Keratinocyte (primary cell): ENCODE measurements at regions not wholly inside any gene's neighbourhood (a gene's known extent, or its start where the extent isn't known, plus 50 kb on each side); places are given as distances from the start of the nearest gene placed in this dataset.

Experiments
- DNase-seq: peaks from one replicate; pipeline ENCODE4 v3.0.0-alpha.2; 2011; ENCODE audit warnings: low read depth, missing footprints, low spot score
- FAIRE-seq: peaks from 2 replicates; lab custom pipeline; 2011; peaks lifted over from hg19 to GRCh38; lab: Jason Lieb, UNC
- H2AFZ ChIP-seq: 2 replicates; pipeline ENCODE4 v1.6.0; 2012; ENCODE audit warnings: low read length, control low read depth, inconsistent platforms; ENCODE audit not compliant: control insufficient read depth
- H3K27ac ChIP-seq: 2 replicates; pipeline ENCODE4 v1.5.1; 2011; ENCODE audit warnings: low read length; ENCODE audit not compliant: control insufficient read depth, insufficient read depth
- H3K27me3 ChIP-seq: 3 replicates; pipeline ENCODE4 v1.6.0; 2011; ENCODE audit warnings: low read length; ENCODE audit not compliant: control insufficient read depth, insufficient read depth; ENCODE audit errors: extremely low read depth
- H3K36me3 ChIP-seq, 2 experiments: 2 replicates in 1 of 2; 3 replicates in 1 of 2; pipeline ENCODE4 v1.5.1; 2011; ENCODE audit warnings: low read length in 2 of 2, mild to moderate bottlenecking in 1 of 2; ENCODE audit not compliant: control insufficient read depth in 2 of 2, insufficient read depth in 2 of 2; ENCODE audit errors: extremely low read depth in 1 of 2
- H3K4me1 ChIP-seq: 3 replicates; pipeline ENCODE4 v1.5.1; 2011; ENCODE audit warnings: low read length; ENCODE audit not compliant: control insufficient read depth, insufficient read depth; ENCODE audit errors: extremely low read depth
- H3K4me2 ChIP-seq: 3 replicates; pipeline ENCODE4 v1.6.0; 2011; ENCODE audit warnings: low read depth, low read length; ENCODE audit not compliant: control insufficient read depth, insufficient read depth; ENCODE audit errors: extremely low read depth
- H3K4me3 ChIP-seq, 3 experiments: fragments of 200-600 bp in 1 of 3; sonication (generic) in 1 of 3; 2 replicates in 2 of 3; 3 replicates in 1 of 3; pipeline ENCODE4 v1.5.1; 2011 to 2016; ENCODE audit warnings: low read length in 3 of 3, mild to moderate bottlenecking in 3 of 3, control low read depth in 2 of 3, inconsistent platforms in 1 of 3, low read depth in 1 of 3, mixed read lengths in 1 of 3, mixed run types in 1 of 3, moderate library complexity in 1 of 3; ENCODE audit not compliant: control insufficient read depth in 2 of 3, insufficient read depth in 2 of 3; ENCODE audit errors: extremely low read depth in 1 of 3
- H3K79me2 ChIP-seq: 2 replicates; pipeline ENCODE4 v1.6.0; 2012; ENCODE audit warnings: low read length; ENCODE audit not compliant: control insufficient read depth, insufficient read depth
- H3K9ac ChIP-seq: 3 replicates; pipeline ENCODE4 v1.6.0; 2011; ENCODE audit warnings: low read length; ENCODE audit not compliant: control insufficient read depth, insufficient read depth; ENCODE audit errors: extremely low read depth
- H3K9me1 ChIP-seq: 3 replicates; pipeline ENCODE4 v1.6.0; 2011; ENCODE audit warnings: low read length; ENCODE audit not compliant: control insufficient read depth, insufficient read depth; ENCODE audit errors: extremely low read depth
- H3K9me3 ChIP-seq: 2 replicates; pipeline ENCODE4 v1.5.1; 2012; ENCODE audit warnings: low read depth, low read length; ENCODE audit not compliant: control insufficient read depth
- H4K20me1 ChIP-seq: 3 replicates; pipeline ENCODE4 v1.6.0; 2011; ENCODE audit warnings: low read length; ENCODE audit not compliant: control insufficient read depth, insufficient read depth; ENCODE audit errors: extremely low read depth
- CTCF ChIP-seq, 3 experiments: IDR thresholded peaks in 1 of 3; conservative IDR thresholded peaks in 1 of 3; optimal IDR thresholded peaks in 1 of 3; 2 replicates in 2 of 3; 3 replicates in 1 of 3; pipeline versions ENCODE3 to v1.5.1; 2011; ENCODE audit warnings: low read length in 3 of 3, mild to moderate bottlenecking in 3 of 3, moderate library complexity in 2 of 3, control low read depth in 1 of 3, inconsistent platforms in 1 of 3; ENCODE audit not compliant: insufficient read depth in 2 of 3; ENCODE audit errors: extremely low read depth in 1 of 3
- EZH2 ChIP-seq: IDR thresholded peaks from one replicate; pipeline ENCODE4 v1.6.1; 2012; ENCODE audit warnings: inconsistent platforms, mild to moderate bottlenecking, low read length, moderate library complexity
- dilution Hi-C: fragments of 300-500 bp; cut with MboI; formaldehyde crosslinking; loops from one replicate; pipeline ENCODE4 v1.7.0; 2020; ENCODE audit warnings: low sequenced_read_pairs; ENCODE audit not compliant: extremely low pct_ligation_motif_present

GRCh38 chr1:37265786-37266667 lies 208.4 kb upstream of the ZC3H12A start:
- dilution Hi-C loops: no loop called here
- H3K79me2 ChIP-seq: no peaks in the 10 kb centered on the region
- H3K9me3 ChIP-seq: no peaks in the 10 kb centered on the region
- H2AFZ ChIP-seq: no peak overlapping the region
- H3K36me3 ChIP-seq: no peaks in the 10 kb centered on the region
- H3K9me1 ChIP-seq: no peaks in the 10 kb centered on the region
- H3K4me2 ChIP-seq: no peak overlapping the region
- no peaks in the 10 kb centered on the region for H3K4me1 ChIP-seq
- H3K27me3 ChIP-seq: peaks cover 3% of the 10 kb centered on the region
- H3K27ac ChIP-seq: no peak overlapping the region
- no peak for DNase-seq
- H4K20me1 ChIP-seq: no peaks in the 10 kb centered on the region
- no peak for TF ChIP-seq CTCF (optimal IDR thresholded peaks at IDR 0.05 in 1 of 3, IDR thresholded peaks at IDR 0.05 in 1 of 3, conservative IDR thresholded peaks at IDR 0.05 in 1 of 3; ENCODE audit: extremely low read depth in 1 of 3, insufficient read depth in 2 of 3, low read length in 3 of 3)
- H3K9ac ChIP-seq: no peak overlapping the region
- no peak for FAIRE-seq
- H3K4me3 ChIP-seq: no peak overlapping the region

GRCh38 chr1:37267111-37267835 lies 207.1 kb upstream of the ZC3H12A start:
- Histone ChIP-seq H3K4me3 (no peak overlapping the region), H3K9me1 (no peaks in the 10 kb centered on the region), H3K9ac (no peak overlapping the region), H3K4me1 (no peaks in the 10 kb centered on the region), H3K79me2 (no peaks in the 10 kb centered on the region), H4K20me1 (no peaks in the 10 kb centered on the region), H3K4me2 (no peak overlapping the region), H3K27ac (no peak overlapping the region), H2AFZ (no peak overlapping the region), H3K27me3 (no peaks in the 10 kb centered on the region), H3K9me3 (no peaks in the 10 kb centered on the region), H3K36me3 (no peaks in the 10 kb centered on the region)
- FAIRE-seq (no peak), DNase-seq (no peak)
- TF ChIP-seq CTCF (optimal IDR thresholded peaks at IDR 0.05 in 1 of 3, IDR thresholded peaks at IDR 0.05 in 1 of 3, conservative IDR thresholded peaks at IDR 0.05 in 1 of 3; ENCODE audit: extremely low read depth in 1 of 3, insufficient read depth in 2 of 3, low read length in 3 of 3) (no peak), EZH2 (no peak)
- dilution Hi-C loops: no loop called here
